Fibroblast of lung (primary cell): ENCODE measurements at regions not wholly inside any gene's neighbourhood (a gene's known extent, or its start where the extent isn't known, plus 50 kb on each side); places are given as distances from the start of the nearest gene placed in this dataset.

Experiments used
- DNase-seq, 2 donors: peaks; one replicate each; pipeline versions ENCODE4 v3.0.0 to v3.0.0-alpha.2; 2010; ENCODE audit warnings: low read depth in 2 of 2
- H2AFZ ChIP-seq: 2 replicates; pipeline ENCODE4 v1.5.1; 2012; ENCODE audit warnings: low read length, control low read depth, inconsistent platforms
- H3K27ac ChIP-seq: 2 replicates; pipeline ENCODE4 v1.5.1; 2011; ENCODE audit warnings: low read length, control low read depth; ENCODE audit not compliant: insufficient read depth
- H3K27me3 ChIP-seq: 2 replicates; pipeline ENCODE4 v1.5.1; 2011; ENCODE audit warnings: mild to moderate bottlenecking, low read length; ENCODE audit not compliant: control insufficient read depth, insufficient read depth
- H3K36me3 ChIP-seq: 2 replicates; pipeline ENCODE4 v1.5.1; 2011; ENCODE audit warnings: low read length; ENCODE audit not compliant: control insufficient read depth, insufficient read depth
- H3K4me1 ChIP-seq: 2 replicates; pipeline ENCODE4 v1.5.1; 2011; ENCODE audit warnings: low read length; ENCODE audit not compliant: control insufficient read depth, insufficient read depth; ENCODE audit errors: extremely low read depth
- H3K4me2 ChIP-seq: 2 replicates; pipeline ENCODE4 v1.5.1; 2011; ENCODE audit warnings: low read length, control low read depth; ENCODE audit not compliant: insufficient read depth; ENCODE audit errors: extremely low read depth
- H3K4me3 ChIP-seq, 4 experiments: fragments of 200-600 bp in 1 of 4; sonication (generic) in 1 of 4; replicated peaks in 1 of 4; 2 replicates each; pipeline ENCODE4 v1.5.1; 2011 to 2016; ENCODE audit warnings: low read length in 4 of 4, low read depth in 3 of 4, mild to moderate bottlenecking in 3 of 4, control low read depth in 2 of 4, inconsistent platforms in 1 of 4, mixed read lengths in 1 of 4; ENCODE audit not compliant: insufficient read depth in 1 of 4; ENCODE audit errors: control extremely low read depth in 1 of 4
- H3K79me2 ChIP-seq: 2 replicates; pipeline ENCODE4 v1.5.1; 2012; ENCODE audit warnings: mild to moderate bottlenecking, low read length, inconsistent platforms; ENCODE audit not compliant: control insufficient read depth, insufficient read depth
- H3K9ac ChIP-seq: 2 replicates; pipeline ENCODE4 v1.5.1; 2011; ENCODE audit warnings: mild to moderate bottlenecking, low read length, control low read depth; ENCODE audit not compliant: insufficient read depth
- H3K9me3 ChIP-seq: 2 replicates; pipeline ENCODE4 v1.5.1; 2012; ENCODE audit warnings: low read depth, low read length; ENCODE audit not compliant: control insufficient read depth, insufficient read depth
- H4K20me1 ChIP-seq: 2 replicates; pipeline ENCODE4 v1.5.1; 2011; ENCODE audit warnings: low read length; ENCODE audit not compliant: control insufficient read depth, insufficient read depth; ENCODE audit errors: extremely low read depth
- CTCF ChIP-seq, 2 donors: IDR thresholded peaks in 1 of 2; conservative IDR thresholded peaks in 1 of 2; 1 replicate in 1 of 2; 2 replicates in 1 of 2; pipeline ENCODE4 v1.5.1; 2011 to 2012; ENCODE audit warnings: low read length in 2 of 2, control low read depth in 1 of 2, inconsistent platforms in 1 of 2, low read depth in 1 of 2, mild to moderate bottlenecking in 1 of 2
- EZH2 ChIP-seq: IDR thresholded peaks from 2 replicates; pipeline ENCODE4 v1.5.1; 2012; ENCODE audit warnings: low read length, control low read depth, mild to moderate bottlenecking; ENCODE audit errors: missing control alignments

GRCh38 chr1:9428601-9429341 is 110.5 kb upstream of the SLC25A33 start:
- Histone ChIP-seq H2AFZ (peak overlapping the region; percentile 98), H3K36me3 (no peaks in the 10 kb centered on the region), H3K4me2 (peak overlapping the region; percentile 96), H3K9ac (peak overlapping the region; percentile 62), H3K79me2 (no peaks in the 10 kb centered on the region), H3K4me3 (peak overlapping the region; percentile 64 to 86 (median 78)), H3K27ac (peak overlapping the region; percentile 71), H3K4me1 (no peaks in the 10 kb centered on the region), H3K9me3 (no peaks in the 10 kb centered on the region), H4K20me1 (no peaks in the 10 kb centered on the region), H3K27me3 (peaks cover 3% of the 10 kb centered on the region)
- TF ChIP-seq EZH2, result no peak
- peak in 1 of 2 donors; percentile 25 for TF ChIP-seq CTCF (conservative IDR thresholded peaks at IDR 0.05 in 1 of 2, IDR thresholded peaks at IDR 0.05 in 1 of 2; ENCODE audit: low read depth in 1 of 2, low read length in 2 of 2)
- peak; percentile 99 for DNase-seq

GRCh38 chr1:9429342-9429711 is 109.9 kb upstream of the SLC25A33 start:
- Histone ChIP-seq H3K9me3 (no peaks in the 10 kb centered on the region), H3K4me2 (peak overlapping the region; percentile 87), H3K36me3 (no peaks in the 10 kb centered on the region), H3K27ac (peak overlapping the region; percentile 71), H3K79me2 (no peaks in the 10 kb centered on the region), H2AFZ (peak overlapping the region; percentile 84), H3K4me1 (no peaks in the 10 kb centered on the region), H3K4me3 (peak overlapping the region; percentile 64 to 86 (median 78)), H4K20me1 (no peaks in the 10 kb centered on the region), H3K9ac (peak overlapping the region; percentile 54), H3K27me3 (no peaks in the 10 kb centered on the region)
- TF ChIP-seq CTCF (conservative IDR thresholded peaks at IDR 0.05 in 1 of 2, IDR thresholded peaks at IDR 0.05 in 1 of 2; ENCODE audit: low read depth in 1 of 2, low read length in 2 of 2) (no peak), EZH2 (no peak)
- DNase-seq, result no peak

GRCh38 chr1:9434247-9435152 is 104.8 kb upstream of the SLC25A33 start:
- Histone ChIP-seq H3K27me3 (no peaks in the 10 kb centered on the region), H2AFZ (no peak overlapping the region), H3K9ac (no peak overlapping the region), H3K4me2 (no peak overlapping the region), H3K4me3 (no peak overlapping the region), H3K9me3 (no peaks in the 10 kb centered on the region), H3K79me2 (no peaks in the 10 kb centered on the region), H3K4me1 (peaks cover 10% of the 10 kb centered on the region), H3K27ac (no peak overlapping the region), H4K20me1 (no peaks in the 10 kb centered on the region), H3K36me3 (no peaks in the 10 kb centered on the region)
- DNase-seq, result peak in 1 of 2 donors; percentile 61
- TF ChIP-seq CTCF (conservative IDR thresholded peaks at IDR 0.05 in 1 of 2, IDR thresholded peaks at IDR 0.05 in 1 of 2; ENCODE audit: low read depth in 1 of 2, low read length in 2 of 2) (no peak), EZH2 (no peak)
